Colonic mucosa (tissue), 4 donors: ENCODE measurements at regions not wholly inside any gene's neighbourhood (a gene's known extent, or its start where the extent isn't known, plus 50 kb on each side); places are given as distances from the start of the nearest gene placed in this dataset.

Experiments used
- DNase-seq: peaks from one replicate; pipeline ENCODE4 v3.0.0-alpha.2; 2020
- H3K27ac ChIP-seq: fragments of 200-600 bp; one replicate; pipeline ENCODE4 v1.8.0; 2021
- H3K27me3 ChIP-seq: fragments of 200-600 bp; one replicate; pipeline ENCODE4 v1.8.0; 2021
- H3K36me3 ChIP-seq: fragments of 200-600 bp; one replicate; pipeline ENCODE4 v1.8.0; 2021
- H3K4me1 ChIP-seq: fragments of 200-600 bp; one replicate; pipeline ENCODE4 v1.8.0; 2021; ENCODE audit warnings: mild to moderate bottlenecking
- H3K4me3 ChIP-seq: fragments of 200-600 bp; one replicate; pipeline ENCODE4 v1.8.0; 2021
- H3K9ac ChIP-seq, 2 donors: one replicate each; pipeline ENCODE4 v1.7.0; 2013; ENCODE audit warnings: control low read depth in 2 of 2, low read depth in 2 of 2, low read length in 2 of 2
- H3K9me3 ChIP-seq: fragments of 200-600 bp; one replicate; pipeline ENCODE4 v1.8.0; 2021
- intact Hi-C: fragments of 100-400 bp; cut with DNase I; formaldehyde crosslinking; loops from one replicate; pipeline ENCODE4 v1.14.1; 2022
- TF ChIP-seq, protein P1 (sequence below): fragments of 200-600 bp; IDR thresholded peaks from one replicate; pipeline ENCODE4 v1.8.0; 2022; ENCODE audit warnings: antibody characterized with exemption, mild to moderate bottlenecking
- donor health status: healthy.
- donor health status: DM: no; HTN: no; CAD: no.
- donor health status: DM: no; HTN: no; CAD: no.

DNA sequence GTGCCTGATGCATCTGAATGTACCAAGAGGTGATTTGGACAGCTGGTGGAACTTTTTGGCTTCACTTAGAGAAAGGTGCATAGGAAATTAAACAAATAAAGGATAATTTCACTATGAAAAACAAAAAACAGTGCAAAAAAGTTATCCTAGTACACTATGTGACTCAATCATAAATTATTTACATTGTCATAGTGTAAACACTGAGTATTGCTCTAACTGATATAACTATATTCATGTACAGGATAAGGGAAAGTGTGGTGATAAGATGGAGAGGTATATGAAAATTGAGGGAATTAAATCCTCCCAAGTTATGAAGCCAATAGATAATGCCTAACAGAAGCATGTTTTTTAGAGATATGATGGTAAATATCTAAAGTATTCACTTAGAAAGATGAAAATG, 50.2 kb upstream of the CPNE4 start:
- H3K9ac ChIP-seq, result no peak overlapping the region
- no peaks in the 10 kb centered on the region for H3K36me3 ChIP-seq
- H3K9me3 ChIP-seq, result no peaks in the 10 kb centered on the region
- no peaks in the 10 kb centered on the region for H3K27me3 ChIP-seq
- no peak overlapping the region for H3K4me3 ChIP-seq
- TF ChIP-seq, protein P1, sequence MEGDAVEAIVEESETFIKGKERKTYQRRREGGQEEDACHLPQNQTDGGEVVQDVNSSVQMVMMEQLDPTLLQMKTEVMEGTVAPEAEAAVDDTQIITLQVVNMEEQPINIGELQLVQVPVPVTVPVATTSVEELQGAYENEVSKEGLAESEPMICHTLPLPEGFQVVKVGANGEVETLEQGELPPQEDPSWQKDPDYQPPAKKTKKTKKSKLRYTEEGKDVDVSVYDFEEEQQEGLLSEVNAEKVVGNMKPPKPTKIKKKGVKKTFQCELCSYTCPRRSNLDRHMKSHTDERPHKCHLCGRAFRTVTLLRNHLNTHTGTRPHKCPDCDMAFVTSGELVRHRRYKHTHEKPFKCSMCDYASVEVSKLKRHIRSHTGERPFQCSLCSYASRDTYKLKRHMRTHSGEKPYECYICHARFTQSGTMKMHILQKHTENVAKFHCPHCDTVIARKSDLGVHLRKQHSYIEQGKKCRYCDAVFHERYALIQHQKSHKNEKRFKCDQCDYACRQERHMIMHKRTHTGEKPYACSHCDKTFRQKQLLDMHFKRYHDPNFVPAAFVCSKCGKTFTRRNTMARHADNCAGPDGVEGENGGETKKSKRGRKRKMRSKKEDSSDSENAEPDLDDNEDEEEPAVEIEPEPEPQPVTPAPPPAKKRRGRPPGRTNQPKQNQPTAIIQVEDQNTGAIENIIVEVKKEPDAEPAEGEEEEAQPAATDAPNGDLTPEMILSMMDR, result no peak
- no peaks in the 10 kb centered on the region for H3K4me1 ChIP-seq
- no peak overlapping the region for H3K27ac ChIP-seq
- intact Hi-C loops, result no loop called here
- DNase-seq, result no peak

DNA sequence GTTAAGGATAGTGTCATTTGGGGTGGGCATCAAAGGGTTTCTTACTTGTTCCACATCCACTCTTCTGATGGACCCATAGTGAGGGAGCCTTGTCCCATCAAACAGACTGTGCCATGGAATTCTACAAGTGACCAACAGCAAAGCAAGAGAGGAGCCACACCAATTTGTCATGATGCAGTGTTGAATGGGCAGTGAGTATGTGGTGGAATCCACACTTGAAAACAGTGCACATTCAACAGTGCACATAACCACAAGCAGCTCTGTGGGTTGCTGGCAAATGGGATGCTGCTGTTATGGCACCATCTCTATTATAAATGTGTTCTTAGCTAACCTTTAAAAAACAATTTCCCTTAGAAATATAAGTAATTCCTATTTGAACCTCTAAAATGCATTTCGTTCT, 52.5 kb upstream of the CPNE4 start:
- intact Hi-C loops, result no loop called here
- no peak overlapping the region for H3K4me3 ChIP-seq
- TF ChIP-seq, protein P1, result no peak
- no peaks in the 10 kb centered on the region for H3K9me3 ChIP-seq
- no peaks in the 10 kb centered on the region for H3K27me3 ChIP-seq
- no peak overlapping the region for H3K9ac ChIP-seq
- no peak overlapping the region for H3K27ac ChIP-seq
- H3K4me1 ChIP-seq, result no peaks in the 10 kb centered on the region
- DNase-seq, result no peak
- H3K36me3 ChIP-seq, result no peaks in the 10 kb centered on the region

DNA sequence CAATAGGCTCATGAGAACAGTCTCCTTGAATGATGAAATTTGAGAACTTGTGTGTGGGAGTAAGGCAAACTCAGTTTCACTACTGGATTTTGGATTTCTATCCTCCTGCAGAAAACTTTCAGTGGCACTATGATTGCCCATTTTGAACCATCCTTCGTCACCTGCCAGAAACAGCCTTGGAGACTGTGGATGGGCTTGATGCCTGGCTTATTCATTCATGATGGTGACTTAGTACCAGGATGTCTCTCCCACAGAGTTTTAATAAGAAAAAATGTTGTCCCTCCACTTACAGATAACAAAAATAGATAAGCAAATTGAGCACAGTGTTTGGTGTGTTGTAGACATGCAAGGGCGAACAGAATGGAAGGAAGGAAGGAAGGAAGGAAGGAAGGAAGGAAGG, 53.5 kb upstream of the CPNE4 start:
- no peak for DNase-seq
- no peak overlapping the region for H3K27ac ChIP-seq
- TF ChIP-seq, protein P1, result no peak
- no peaks in the 10 kb centered on the region for H3K27me3 ChIP-seq
- no peak overlapping the region for H3K4me3 ChIP-seq
- H3K9ac ChIP-seq, result no peak overlapping the region
- intact Hi-C loops, result no loop called here
- H3K9me3 ChIP-seq, result no peaks in the 10 kb centered on the region
- no peaks in the 10 kb centered on the region for H3K4me1 ChIP-seq
- H3K36me3 ChIP-seq, result no peaks in the 10 kb centered on the region

DNA sequence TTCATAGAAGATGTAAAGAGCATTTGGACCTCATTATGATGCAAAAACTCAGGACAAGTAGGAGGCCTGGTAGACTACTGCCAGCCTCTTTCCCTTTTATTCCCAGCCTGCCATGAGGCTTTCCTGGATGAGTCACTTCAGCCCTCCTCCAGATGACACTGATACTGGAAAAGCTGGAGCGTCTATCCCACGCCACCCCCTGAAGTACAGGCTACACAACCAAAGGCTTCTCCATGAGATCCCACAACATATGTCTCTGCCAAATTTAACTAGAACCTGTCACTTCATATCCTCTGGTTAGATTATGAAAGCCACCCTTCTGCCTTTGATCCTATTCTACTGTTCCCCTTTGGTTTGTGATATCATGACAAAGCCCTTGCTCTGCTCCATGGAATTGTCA, 56.1 kb upstream of the CPNE4 start:
- H3K27ac ChIP-seq, result no peak overlapping the region
- no peaks in the 10 kb centered on the region for H3K9me3 ChIP-seq
- TF ChIP-seq, protein P1, result no peak
- no peaks in the 10 kb centered on the region for H3K27me3 ChIP-seq
- no peak overlapping the region for H3K4me3 ChIP-seq
- intact Hi-C loops, result no loop called here
- DNase-seq, result no peak
- no peaks in the 10 kb centered on the region for H3K36me3 ChIP-seq
- no peak overlapping the region for H3K9ac ChIP-seq
- H3K4me1 ChIP-seq, result no peaks in the 10 kb centered on the region

DNA sequence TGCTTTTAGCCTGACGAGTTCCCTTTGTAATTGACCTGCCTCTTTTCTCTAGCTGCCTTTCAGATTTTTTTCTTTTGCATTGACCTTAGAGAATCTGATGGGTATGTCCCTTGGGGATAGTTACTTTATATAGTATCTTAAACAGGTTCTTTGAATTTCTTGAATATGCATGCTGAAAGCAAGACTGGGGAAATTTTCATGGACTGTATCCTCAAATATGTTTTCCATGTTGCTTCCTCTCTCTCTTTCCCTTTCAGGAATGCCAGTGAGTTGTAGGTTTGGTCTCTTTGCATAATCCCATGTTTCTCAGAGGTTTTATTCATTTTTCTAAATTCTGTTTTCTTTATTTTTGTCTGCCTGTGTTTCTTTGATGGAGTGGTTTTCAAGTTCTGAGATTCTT, 81.8 kb upstream of the CPNE4 start:
- no peak overlapping the region for H3K4me3 ChIP-seq
- intact Hi-C loops, result no loop called here
- TF ChIP-seq, protein P1, result no peak
- H3K27ac ChIP-seq, result no peak overlapping the region
- no peaks in the 10 kb centered on the region for H3K36me3 ChIP-seq
- H3K4me1 ChIP-seq, result no peaks in the 10 kb centered on the region
- no peaks in the 10 kb centered on the region for H3K9me3 ChIP-seq
- H3K27me3 ChIP-seq, result no peaks in the 10 kb centered on the region
- H3K9ac ChIP-seq, result no peak overlapping the region
- DNase-seq, result no peak

DNA sequence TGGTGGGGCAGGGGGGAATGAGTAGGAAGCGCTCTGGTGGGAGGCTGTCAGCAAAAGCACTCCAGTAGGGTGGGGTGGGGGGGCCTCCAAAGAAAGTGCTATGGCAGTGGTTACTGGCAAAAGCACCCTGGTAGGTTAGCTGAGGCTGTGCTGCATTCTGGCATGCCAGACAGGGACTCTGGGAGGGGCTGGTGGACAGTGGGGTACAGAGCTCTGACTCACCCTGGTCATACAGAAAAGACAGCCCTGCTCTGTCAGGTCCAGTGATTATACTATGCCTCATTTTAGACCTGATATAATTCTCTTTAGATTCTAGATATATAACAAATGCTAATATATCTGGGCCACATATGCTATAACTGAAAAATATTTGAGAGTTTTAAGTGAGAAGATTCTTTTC, 82.8 kb upstream of the CPNE4 start:
- TF ChIP-seq, protein P1, result no peak
- Histone ChIP-seq H3K9ac (no peak overlapping the region), H3K27ac (no peak overlapping the region), H3K36me3 (no peaks in the 10 kb centered on the region), H3K4me1 (no peaks in the 10 kb centered on the region), H3K27me3 (no peaks in the 10 kb centered on the region), H3K9me3 (no peaks in the 10 kb centered on the region), H3K4me3 (no peak overlapping the region)
- intact Hi-C loops, result no loop called here
- no peak for DNase-seq
